OCI-LY3 (cell line): ENCODE measurements at regions not wholly inside any gene's neighbourhood (a gene's known extent, or its start where the extent isn't known, plus 50 kb on each side); places are given as distances from the start of the nearest gene placed in this dataset.

ENCODE experiments used
- CTCF ChIP-seq: fragments of 200-600, 300-600 bp; sonication (generic); IDR thresholded peaks from 2 replicates; pipeline ENCODE4 v1.5.1; 2014; ENCODE audit warnings: antibody characterized with exemption, low read length, low read depth
- EZH2phosphoT487 ChIP-seq: fragments of 200-600 bp; shearing (Covaris generic); IDR thresholded peaks from 2 replicates; pipeline ENCODE4 v1.6.1; 2018; ENCODE audit warnings: antibody characterized with exemption, mixed run types, low read depth

- no peak for TF ChIP-seq CTCF
- TF ChIP-seq EZH2phosphoT487, result no peak
Measured at GRCh38 chr2:177117755-177118154, 94.8 kb upstream of the HNRNPA3 start.
